Fibroblast of the aortic adventitia (primary cell): ENCODE measurements at regions not wholly inside any gene's neighbourhood (a gene's known extent, or its start where the extent isn't known, plus 50 kb on each side); places are given as distances from the start of the nearest gene placed in this dataset.

Experiments used
- DNase-seq: peaks from one replicate; pipeline ENCODE4 v3.0.0-alpha.2; 2010; ENCODE audit warnings: low read depth
- H3K4me3 ChIP-seq: 2 replicates; pipeline ENCODE4 v1.5.1; 2011; ENCODE audit warnings: low read depth, mild to moderate bottlenecking, control low read depth, low read length, moderate library complexity
- TF ChIP-seq, protein P1 (sequence below): IDR thresholded peaks from 2 replicates; pipeline ENCODE4 v1.5.1; 2011; ENCODE audit warnings: mild to moderate bottlenecking, low read length, control low read depth, inconsistent platforms; ENCODE audit not compliant: insufficient read depth

DNA sequence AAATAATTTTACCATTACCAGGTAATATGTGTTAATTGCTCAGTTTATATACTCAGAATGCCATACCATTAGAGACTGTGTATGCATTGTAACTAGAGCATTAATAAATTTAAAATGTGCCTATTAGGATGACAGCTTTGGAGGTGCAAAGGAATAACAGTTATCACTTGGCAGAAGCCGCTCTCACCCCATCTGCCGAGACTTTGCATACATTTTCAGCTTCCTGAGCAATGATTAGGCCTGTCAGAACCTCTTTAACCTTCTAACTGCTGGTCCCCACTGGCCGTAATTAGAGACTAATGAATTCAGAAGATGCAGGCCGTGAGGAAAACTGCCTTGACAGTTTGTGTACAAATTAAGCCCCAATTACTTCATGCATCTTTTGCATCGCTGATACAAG lies 158.0 kb upstream of the PROX1 start:
- no peak overlapping the region for H3K4me3 ChIP-seq
- no peak for DNase-seq
- TF ChIP-seq, protein P1, sequence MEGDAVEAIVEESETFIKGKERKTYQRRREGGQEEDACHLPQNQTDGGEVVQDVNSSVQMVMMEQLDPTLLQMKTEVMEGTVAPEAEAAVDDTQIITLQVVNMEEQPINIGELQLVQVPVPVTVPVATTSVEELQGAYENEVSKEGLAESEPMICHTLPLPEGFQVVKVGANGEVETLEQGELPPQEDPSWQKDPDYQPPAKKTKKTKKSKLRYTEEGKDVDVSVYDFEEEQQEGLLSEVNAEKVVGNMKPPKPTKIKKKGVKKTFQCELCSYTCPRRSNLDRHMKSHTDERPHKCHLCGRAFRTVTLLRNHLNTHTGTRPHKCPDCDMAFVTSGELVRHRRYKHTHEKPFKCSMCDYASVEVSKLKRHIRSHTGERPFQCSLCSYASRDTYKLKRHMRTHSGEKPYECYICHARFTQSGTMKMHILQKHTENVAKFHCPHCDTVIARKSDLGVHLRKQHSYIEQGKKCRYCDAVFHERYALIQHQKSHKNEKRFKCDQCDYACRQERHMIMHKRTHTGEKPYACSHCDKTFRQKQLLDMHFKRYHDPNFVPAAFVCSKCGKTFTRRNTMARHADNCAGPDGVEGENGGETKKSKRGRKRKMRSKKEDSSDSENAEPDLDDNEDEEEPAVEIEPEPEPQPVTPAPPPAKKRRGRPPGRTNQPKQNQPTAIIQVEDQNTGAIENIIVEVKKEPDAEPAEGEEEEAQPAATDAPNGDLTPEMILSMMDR, result no peak

DNA sequence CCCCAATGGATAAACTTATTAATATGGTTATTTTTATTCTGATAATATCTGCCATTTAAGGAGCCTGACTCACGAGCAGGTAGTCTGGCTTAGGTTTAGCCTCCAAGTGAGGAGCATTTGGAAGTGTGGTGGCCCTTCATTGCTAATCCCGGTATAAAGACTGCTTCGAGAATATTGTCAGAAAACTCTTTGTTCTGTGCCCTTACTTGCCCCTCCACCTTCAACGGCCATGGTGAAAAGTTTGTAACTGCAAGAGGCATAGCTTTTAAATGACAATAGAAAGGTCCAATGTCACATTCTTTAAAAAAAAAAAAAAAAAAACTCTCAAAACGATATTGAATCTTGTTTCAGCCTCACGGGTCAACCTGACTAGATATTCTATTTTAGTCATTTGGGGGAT lies 157.4 kb upstream of the PROX1 start:
- no peak overlapping the region for H3K4me3 ChIP-seq
- DNase-seq, result no peak
- TF ChIP-seq, protein P1, result no peak

DNA sequence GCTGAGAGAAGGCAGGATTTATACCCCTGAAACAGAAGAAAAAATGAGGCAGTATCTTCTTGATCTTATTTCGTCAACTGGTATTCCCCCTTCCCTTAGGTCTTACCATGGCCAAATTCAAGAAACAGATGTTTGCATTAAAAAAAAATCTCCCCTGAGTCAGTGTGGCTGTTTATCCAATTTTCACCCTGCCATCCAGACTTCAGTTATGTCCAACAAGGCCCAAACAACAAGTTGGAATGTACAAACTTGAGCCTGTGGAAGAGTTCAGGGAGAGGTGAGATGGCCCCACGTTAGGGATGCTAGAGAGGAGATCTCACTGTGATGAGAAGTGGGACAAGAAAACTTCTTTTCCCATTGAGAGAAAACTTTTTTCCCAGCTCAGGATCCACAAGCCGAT lies 147.2 kb upstream of the PROX1 start:
- no peak overlapping the region for H3K4me3 ChIP-seq
- TF ChIP-seq, protein P1, result no peak
- DNase-seq, result no peak

DNA sequence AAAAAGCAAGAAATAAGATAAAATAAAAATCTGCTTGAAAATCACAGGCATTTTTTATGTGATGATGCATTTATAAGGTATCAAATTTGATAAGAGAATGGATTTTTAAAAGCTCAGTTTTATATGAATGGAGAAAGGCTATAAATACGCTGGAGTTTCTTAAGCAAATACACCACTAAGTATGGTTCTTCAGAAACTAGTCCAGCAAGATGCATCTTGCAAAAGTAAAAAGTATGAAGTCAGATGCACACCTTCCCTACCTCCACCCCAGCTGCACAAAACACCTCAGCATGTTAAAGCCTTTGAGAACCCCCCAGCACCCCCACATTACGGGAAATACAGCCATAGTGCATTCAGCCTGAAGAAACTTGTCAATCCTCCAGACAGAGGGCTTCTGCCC lies 143.1 kb upstream of the PROX1 start:
- no peak overlapping the region for H3K4me3 ChIP-seq
- DNase-seq, result no peak
- TF ChIP-seq, protein P1, result no peak

DNA sequence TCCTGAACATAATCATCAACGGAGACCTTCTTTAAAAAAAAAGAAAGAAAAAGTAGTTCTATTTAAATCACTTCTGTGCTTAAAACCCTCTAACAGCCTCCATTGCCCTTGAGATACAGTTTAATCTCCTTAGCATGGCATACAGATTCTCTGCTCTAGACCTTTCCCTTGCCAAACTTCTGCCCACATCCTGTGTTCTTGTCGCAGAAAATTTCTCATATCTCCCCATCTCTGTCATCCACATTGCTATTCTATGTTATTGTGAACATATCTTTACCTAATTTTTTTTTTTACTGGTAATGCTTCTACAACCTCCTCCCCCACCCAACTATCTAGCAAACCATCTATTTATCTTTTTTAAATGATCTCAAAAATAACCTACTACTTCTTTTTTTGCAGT lies 135.7 kb upstream of the PROX1 start:
- DNase-seq, result no peak
- TF ChIP-seq, protein P1, result no peak
- H3K4me3 ChIP-seq, result no peak overlapping the region

DNA sequence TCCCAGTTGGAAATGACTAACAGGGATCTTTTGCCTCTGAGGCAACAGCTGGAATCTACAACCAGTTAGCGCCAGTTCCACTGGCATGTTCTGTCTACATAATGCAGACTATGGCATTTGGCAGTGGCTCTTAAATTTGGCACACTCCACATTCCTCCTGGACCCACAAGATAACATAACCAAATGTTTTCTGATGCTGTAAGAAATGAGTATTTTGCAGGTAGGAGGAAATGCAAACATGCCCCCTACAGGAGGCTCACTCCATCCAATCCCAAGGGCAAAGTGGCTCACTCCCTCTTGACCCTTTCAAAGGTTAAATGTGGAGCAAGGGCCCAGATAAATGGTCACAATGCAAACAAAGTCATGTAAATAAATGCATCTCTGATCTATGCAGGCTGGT lies 129.2 kb upstream of the PROX1 start:
- no peak overlapping the region for H3K4me3 ChIP-seq
- no peak for DNase-seq
- TF ChIP-seq, protein P1, result no peak

DNA sequence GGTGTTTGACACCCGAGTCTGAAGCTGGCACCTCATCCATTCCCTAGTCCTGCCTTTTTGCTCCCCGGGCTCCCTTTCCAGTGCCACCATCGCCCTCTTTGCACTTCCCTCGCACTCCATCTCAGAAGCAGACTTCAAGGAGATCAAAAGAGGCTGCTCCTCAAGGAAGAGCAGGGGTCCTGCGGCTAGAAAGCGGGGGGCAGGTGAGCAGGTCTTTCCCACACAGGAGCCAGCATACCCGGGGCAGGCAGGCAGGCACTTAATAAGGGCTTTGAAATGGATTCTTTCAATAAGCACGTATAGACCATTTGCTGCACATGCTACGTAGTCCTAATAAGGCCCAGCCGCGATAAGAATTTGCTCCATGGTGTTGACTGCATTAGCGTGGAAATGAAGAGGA lies 125.9 kb upstream of the PROX1 start:
- H3K4me3 ChIP-seq, result no peak overlapping the region
- DNase-seq, result no peak
- TF ChIP-seq, protein P1, result no peak
